Central memory CD4-positive, alpha-beta T cell (primary cell): ENCODE measurements at regions not wholly inside any gene's neighbourhood (a gene's known extent, or its start where the extent isn't known, plus 50 kb on each side); places are given as distances from the start of the nearest gene placed in this dataset.

ENCODE experiments used
- DNase-seq: peaks from one replicate; pipeline ENCODE4 v3.0.0; 2022

- DNase-seq = no peak
These were observed 490.9 kb downstream of the FLRT2 start for GRCh38 chr14:86020841-86021240.

DNA sequence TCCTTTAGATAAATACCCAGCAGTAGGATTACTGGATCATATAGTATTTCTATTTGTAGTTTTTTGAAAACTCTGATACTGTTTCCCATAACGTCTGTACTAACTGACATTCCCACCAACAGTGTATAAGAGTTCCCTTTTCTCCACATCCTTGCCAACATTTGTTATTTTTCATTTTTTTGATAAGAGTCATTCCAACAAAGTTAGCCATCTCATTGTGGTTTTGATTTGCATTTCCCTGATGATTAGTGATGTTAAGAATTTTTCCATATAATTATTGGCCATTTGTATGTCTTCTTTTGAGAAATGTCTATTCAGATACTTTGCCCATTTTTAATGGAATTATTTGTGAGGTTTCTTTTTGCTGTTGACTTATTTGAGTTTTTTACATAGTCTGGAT, 486.0 kb downstream of the FLRT2 start:
- no peak for DNase-seq

DNA sequence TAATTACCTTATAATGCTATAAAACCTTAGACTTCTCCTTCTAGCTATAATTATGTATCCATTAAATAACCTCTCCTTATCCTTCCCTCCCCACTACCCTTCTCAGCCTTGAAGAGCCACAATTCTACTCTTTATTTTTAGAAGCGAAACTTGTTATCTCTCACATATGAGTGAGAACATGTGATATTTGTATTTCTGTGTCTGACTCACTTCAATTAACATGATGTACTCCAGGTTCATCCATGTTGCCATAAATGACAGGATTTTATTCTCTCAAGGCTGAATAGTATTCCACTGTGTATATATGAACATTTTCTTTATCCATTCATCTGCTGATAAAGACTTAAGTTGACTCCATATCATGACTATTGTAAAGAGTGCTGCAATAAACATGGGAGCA, 485.6 kb downstream of the FLRT2 start:
- DNase-seq = no peak

DNA sequence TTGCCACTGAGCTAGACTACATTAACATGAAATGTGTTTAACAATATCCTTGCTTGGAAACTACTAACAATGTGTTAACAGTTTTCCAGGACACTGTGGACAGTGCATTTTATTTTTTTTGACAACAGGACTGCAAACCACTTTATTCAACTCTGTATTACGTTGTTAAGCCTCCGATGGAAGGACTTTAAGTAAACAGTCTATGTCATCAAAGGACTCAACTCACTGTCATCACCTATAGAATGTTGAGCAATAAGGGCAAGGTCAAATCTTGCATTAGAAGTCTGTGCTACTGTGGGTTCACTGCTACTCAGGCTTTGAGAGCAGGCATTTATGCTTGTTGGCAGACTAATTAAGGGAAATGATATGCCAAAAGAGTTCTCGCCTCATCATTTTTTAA, 483.7 kb downstream of the FLRT2 start:
- DNase-seq = no peak

GRCh38 chr14:86012461-86012860, 482.5 kb downstream of the FLRT2 start:
- no peak for DNase-seq

DNA sequence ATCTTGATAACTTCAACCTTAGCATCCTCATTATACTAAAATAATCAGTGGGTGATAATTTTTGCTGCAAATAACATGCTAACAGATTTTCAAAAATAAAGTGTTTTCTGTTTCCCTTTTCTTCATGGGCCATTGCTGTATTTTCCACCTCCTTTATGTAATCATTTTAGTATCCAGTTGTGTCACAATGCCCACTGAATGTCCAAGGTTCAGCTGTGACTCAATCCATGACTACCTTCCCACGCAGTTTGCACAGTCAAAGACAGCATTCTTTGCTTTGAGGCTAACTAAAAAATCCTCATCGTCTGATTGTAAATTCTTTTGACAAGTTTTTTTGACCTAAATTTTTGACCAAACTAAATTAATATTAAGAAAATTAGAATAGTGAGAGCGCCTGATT, 474.1 kb downstream of the FLRT2 start:
- no peak for DNase-seq

DNA sequence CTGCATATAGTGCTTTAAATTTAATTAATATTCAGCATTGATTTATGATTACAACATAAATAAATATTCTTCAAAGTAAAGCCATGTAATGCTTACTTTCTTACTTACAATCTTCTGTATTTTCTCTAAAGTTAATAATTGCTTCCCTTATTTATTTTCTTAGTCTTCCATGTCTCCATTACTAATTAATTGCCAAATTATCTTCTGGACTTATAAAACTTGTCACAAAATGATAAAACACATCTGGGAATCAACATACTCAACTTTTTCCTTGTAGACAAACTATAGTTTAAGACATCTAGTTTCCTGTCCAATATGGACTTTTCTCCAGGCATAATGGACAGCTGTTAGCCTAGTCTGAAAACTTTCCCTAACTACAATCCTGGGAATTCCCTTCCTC, 466.6 kb downstream of the FLRT2 start:
- DNase-seq = no peak

- DNase-seq = no peak
These were observed 461.2 kb downstream of the FLRT2 start for GRCh38 chr14:85991156-85991555.

DNA sequence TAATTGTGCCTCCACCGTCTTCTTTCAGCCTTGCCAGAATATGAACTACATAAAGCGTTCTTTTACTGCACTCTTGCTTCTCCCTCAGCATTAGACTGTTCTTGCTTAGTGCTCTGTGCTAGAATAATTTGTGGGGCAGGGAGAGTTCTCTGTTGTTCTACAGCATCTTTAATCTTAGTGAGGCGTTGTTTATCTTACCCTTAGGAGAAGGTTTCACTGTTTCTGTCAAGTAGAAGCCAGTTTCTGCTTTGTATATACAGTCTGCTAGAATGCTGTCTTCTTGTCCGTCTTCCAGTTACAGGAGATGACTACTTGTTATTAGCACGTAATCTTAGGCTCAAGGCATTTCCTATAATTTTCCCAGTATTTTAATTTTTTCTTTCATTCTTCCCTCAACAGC, 458.0 kb downstream of the FLRT2 start:
- DNase-seq = no peak

GRCh38 chr14:85987292-85987691, 457.3 kb downstream of the FLRT2 start:
- no peak for DNase-seq

- no peak for DNase-seq
These were observed 448.8 kb downstream of the FLRT2 start for GRCh38 chr14:85978582-85979250.

GRCh38 chr14:85974602-85975001, 444.7 kb downstream of the FLRT2 start:
- no peak for DNase-seq

GRCh38 chr14:85963486-85963885, 433.5 kb downstream of the FLRT2 start:
- DNase-seq = no peak

- no peak for DNase-seq
These were observed 430.8 kb downstream of the FLRT2 start for GRCh38 chr14:85960756-85961155.

DNA sequence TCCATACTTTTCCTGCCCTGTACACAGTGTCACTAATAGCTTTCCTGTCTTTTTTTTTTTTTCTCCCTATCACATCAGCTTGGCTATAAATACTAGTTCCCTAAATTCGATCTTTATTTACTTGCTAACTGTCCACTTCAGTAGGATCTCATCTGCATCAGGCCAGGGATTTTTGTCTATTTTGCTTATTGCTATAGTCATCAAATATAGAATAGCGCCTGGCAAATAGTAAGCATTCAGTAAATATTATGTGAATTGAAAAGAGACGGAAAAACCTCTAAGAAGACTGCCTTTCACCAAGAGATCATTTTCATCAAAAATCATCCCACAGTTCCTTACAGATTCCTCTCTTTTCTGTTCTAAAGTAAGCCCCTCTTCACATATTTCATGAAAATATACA, 429.1 kb downstream of the FLRT2 start:
- DNase-seq = no peak

- DNase-seq = no peak
These were observed 428.1 kb downstream of the FLRT2 start for GRCh38 chr14:85958069-85958468.

GRCh38 chr14:85953265-85953664, 423.3 kb downstream of the FLRT2 start:
- DNase-seq = no peak

- no peak for DNase-seq
These were observed 418.2 kb downstream of the FLRT2 start for GRCh38 chr14:85948153-85948552.

DNA sequence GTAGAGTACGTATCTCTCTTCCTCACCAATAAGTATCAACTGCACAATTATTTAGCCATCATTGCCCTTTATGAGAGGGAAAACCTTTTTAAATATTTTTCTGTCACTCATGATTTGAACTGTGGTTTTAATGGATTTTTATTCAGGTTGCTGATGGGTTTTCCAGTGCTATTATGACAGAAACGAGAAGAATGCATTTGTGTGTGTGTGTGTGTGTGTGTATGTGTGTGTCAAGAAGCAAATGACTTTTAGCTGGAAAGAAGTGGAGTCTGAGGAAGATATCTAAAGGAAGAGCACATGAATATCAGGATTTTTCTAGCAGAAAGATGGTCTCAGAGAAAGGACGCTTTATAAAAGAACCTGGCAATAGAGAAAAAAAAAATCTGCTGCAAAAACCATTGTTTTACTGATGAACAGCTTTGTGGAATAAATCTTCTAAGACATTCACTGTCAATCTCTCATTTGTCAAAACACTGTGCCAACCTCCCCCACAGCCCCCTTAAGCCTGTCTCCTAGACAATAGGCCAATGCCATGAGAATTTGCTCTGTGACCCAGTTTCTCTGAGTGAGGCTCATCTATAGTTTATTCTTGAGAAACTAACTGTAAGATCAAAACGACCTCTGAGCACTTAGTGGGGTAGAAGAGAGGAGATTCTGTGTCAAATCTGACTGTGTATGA, 417.7 kb downstream of the FLRT2 start:
- DNase-seq = no peak

GRCh38 chr14:85943192-85943591, 413.2 kb downstream of the FLRT2 start:
- DNase-seq = no peak

GRCh38 chr14:85934886-85935254, 404.9 kb downstream of the FLRT2 start:
- no peak for DNase-seq

GRCh38 chr14:85934123-85934885, 404.4 kb downstream of the FLRT2 start:
- DNase-seq = peak; percentile 76

- no peak for DNase-seq
These were observed 391.3 kb downstream of the FLRT2 start for GRCh38 chr14:85921241-85921640.

- no peak for DNase-seq
These were observed 387.8 kb downstream of the FLRT2 start for GRCh38 chr14:85917716-85918115.
